GM12878 (cell line): ENCODE measurements at regions not wholly inside any gene's neighbourhood (a gene's known extent, or its start where the extent isn't known, plus 50 kb on each side); places are given as distances from the start of the nearest gene placed in this dataset.

Source experiments
- ATAC-seq: fragments of 200-7000 bp; cut with Tn5 transposase; 3 replicates; pipeline ENCODE4 v1.9.1; 2020; ENCODE audit warnings: mild to moderate bottlenecking, moderate library complexity
- BruUV-seq: library from RNA; stranded (reverse); fragments of 400-500 nt; replicated peaks from 2 replicates; lab custom pipeline; 2021; lab: Mats Ljungman, UMichigan
- CTCF ChIA-PET: fragments of 300-600 bp; sonication (Branson Sonifier 250); formaldehyde crosslinking; extraction: SDS; loops from one replicate; lab custom pipeline; 2021; ENCODE audit warnings: inconsistent platforms; lab: Yijun Ruan, JAX
- POLR2A ChIA-PET: fragments of 350-600 bp; formaldehyde crosslinking; extraction: SDS; loops from one replicate; lab custom pipeline; 2021; ENCODE audit warnings: inconsistent platforms; lab: Charles Lee
- RAD21 ChIA-PET: fragments of 300-600 bp; sonication (Branson Sonifier 250); formaldehyde crosslinking; loops from one replicate; lab custom pipeline; 2023; ENCODE audit warnings: antibody characterized with exemption; ENCODE audit not compliant: unreplicated experiment; lab: Charles Lee
- SMC1A ChIA-PET: fragments of 300-600 bp; sonication (Branson Sonifier 250); formaldehyde crosslinking; loops from one replicate; lab custom pipeline; 2023; ENCODE audit not compliant: unreplicated experiment, uncharacterized antibody; lab: Charles Lee
- DNase-seq: peaks from one replicate; pipeline ENCODE4 v3.0.0-alpha.2; 2011; ENCODE audit warnings: low read depth, low spot score
- FAIRE-seq: peaks from 3 replicates; lab custom pipeline; 2011; peaks lifted over from hg19 to GRCh38; lab: Jason Lieb, UNC
- H2AFZ ChIP-seq: 2 replicates; pipeline ENCODE4 v1.6.0; 2011; ENCODE audit warnings: low read depth, low read length, control low read depth; ENCODE audit not compliant: control insufficient read depth
- H3K27ac ChIP-seq: 2 replicates; pipeline ENCODE4 v1.5.1; 2011; ENCODE audit warnings: control low read depth; ENCODE audit not compliant: control insufficient read depth, insufficient read depth
- H3K27me3 ChIP-seq, 2 experiments: replicated peaks in 1 of 2; 2 replicates each; pipeline versions ENCODE4 v1.6.0 to v1.6.1; 2011; ENCODE audit warnings: low read length in 1 of 2; ENCODE audit not compliant: control insufficient read depth in 2 of 2, insufficient read depth in 2 of 2
- H3K36me3 ChIP-seq, 2 experiments: 2 replicates each; pipeline ENCODE4 v1.5.1; 2011; ENCODE audit warnings: low read length in 1 of 2; ENCODE audit not compliant: control insufficient read depth in 2 of 2, insufficient read depth in 2 of 2
- H3K4me1 ChIP-seq: 2 replicates; pipeline ENCODE4 v1.6.1; 2011; ENCODE audit warnings: mild to moderate bottlenecking, low read length, moderate library complexity, mixed read lengths; ENCODE audit not compliant: control insufficient read depth, insufficient read depth
- H3K4me2 ChIP-seq: 2 replicates; pipeline ENCODE4 v1.6.0; 2011; ENCODE audit warnings: control low read depth; ENCODE audit not compliant: control insufficient read depth, insufficient read depth
- H3K4me3 ChIP-seq: fragments of 200-600 bp; sonication (generic); 2 replicates; pipeline ENCODE4 v1.5.1; 2016
- H3K79me2 ChIP-seq: 2 replicates; pipeline ENCODE4 v1.6.0; 2011; ENCODE audit warnings: low read length; ENCODE audit not compliant: control insufficient read depth, insufficient read depth
- H3K9ac ChIP-seq: 2 replicates; pipeline ENCODE4 v1.8.0; 2011; ENCODE audit warnings: low read length, control low read depth, mixed read lengths; ENCODE audit not compliant: control insufficient read depth, insufficient read depth
- H3K9me3 ChIP-seq: replicated peaks from 3 replicates; pipeline ENCODE4 v1.5.1; 2011; ENCODE audit warnings: mild to moderate bottlenecking, low read length; ENCODE audit not compliant: control insufficient read depth, insufficient read depth
- H4K20me1 ChIP-seq: 2 replicates; pipeline ENCODE4 v1.6.0; 2011; ENCODE audit not compliant: control insufficient read depth, insufficient read depth
- BCL11A ChIP-seq: IDR thresholded peaks from 2 replicates; pipeline ENCODE4 v1.6.1; 2011; ENCODE audit warnings: low read depth, low read length
- CEBPB ChIP-seq, 2 experiments: fragments of 150-350 bp in 1 of 2; IDR thresholded peaks; 2 replicates each; pipeline ENCODE4 v1.6.1; 2012 to 2014; ENCODE audit warnings: low read depth in 2 of 2, low read length in 2 of 2, borderline replicate concordance in 1 of 2, inconsistent platforms in 1 of 2
- CEBPZ ChIP-seq: fragments of 150-350 bp; IDR thresholded peaks from 2 replicates; pipeline ENCODE4 v1.6.1; 2016; ENCODE audit warnings: low read depth, low read length
- CHD1 ChIP-seq: IDR thresholded peaks from 2 replicates; pipeline ENCODE4 v1.6.1; 2012; ENCODE audit warnings: low read depth, low read length, improper control_type of control experiment
- CREB1 ChIP-seq: IDR thresholded peaks from 2 replicates; pipeline ENCODE4 v1.6.1; 2012; ENCODE audit warnings: low read depth, mild to moderate bottlenecking, inconsistent platforms
- EZH2 ChIP-seq: IDR thresholded peaks from 2 replicates; pipeline ENCODE4 v1.6.1; 2012; ENCODE audit warnings: low read depth, mild to moderate bottlenecking, control low read depth, inconsistent platforms, low read length, borderline replicate concordance; ENCODE audit not compliant: control insufficient read depth
- HCFC1 ChIP-seq: fragments of 150-350 bp; IDR thresholded peaks from 2 replicates; pipeline ENCODE4 v1.6.1; 2014; ENCODE audit warnings: low read length
- HSF1 ChIP-seq: fragments of 150-350 bp; IDR thresholded peaks from 2 replicates; pipeline ENCODE4 v1.6.1; 2014; ENCODE audit warnings: mild to moderate bottlenecking, low read depth, low read length
- NR2C2 ChIP-seq: IDR thresholded peaks from 2 replicates; pipeline ENCODE4 v1.6.1; 2011; ENCODE audit warnings: borderline replicate concordance, low read depth; ENCODE audit not compliant: control insufficient read depth, insufficient read length
- POLR2AphosphoS2 ChIP-seq: IDR thresholded peaks from 2 replicates; pipeline ENCODE4 v1.6.1; 2011; ENCODE audit warnings: low read depth, mild to moderate bottlenecking, low read length, improper control_type of control experiment, moderate library complexity
- SMARCA5 ChIP-seq: fragments of 450-650 bp; IDR thresholded peaks from 2 replicates; pipeline ENCODE4 v1.6.1; 2017; ENCODE audit warnings: mild to moderate bottlenecking
- TBL1XR1 ChIP-seq: IDR thresholded peaks from 2 replicates; pipeline ENCODE4 v1.6.1; 2012; ENCODE audit warnings: low read depth, low read length, improper control_type of control experiment
- ZBED1 ChIP-seq: IDR thresholded peaks from 2 replicates; pipeline ENCODE4 v1.6.1; 2016; ENCODE audit warnings: borderline replicate concordance
- ZZZ3 ChIP-seq: IDR thresholded peaks from 2 replicates; pipeline ENCODE4 v1.6.1; 2011; ENCODE audit warnings: low read depth; ENCODE audit not compliant: control insufficient read depth, insufficient read length
- WGBS: methylation state at CpG from one replicate; pipeline ENCODE4 v1.1.6; 2016; ENCODE audit warnings: low lambda C conversion rate; ENCODE audit not compliant: insufficient replicate concordance, insufficient coverage; ENCODE audit errors: missing lambda C conversion rate; 5-methylcytosine and 5-hydroxymethylcytosine counted together
- in situ Hi-C: fragments of 300-500 bp; cut with MboI; formaldehyde crosslinking; loops from 9 replicates; pipeline ENCODE4 v1.14.3; 2018; ENCODE audit warnings: mixed read lengths
- intact Hi-C: fragments of 100-400 bp; cut with micrococcal nuclease; formaldehyde crosslinking; loops from one replicate; pipeline ENCODE4 v1.14.2; 2022; ENCODE audit not compliant: unreplicated experiment
- TF ChIP-seq, protein P1 (sequence below): fragments of 450-650 bp; formaldehyde crosslinking; IDR thresholded peaks from 2 replicates; pipeline ENCODE4 v1.4.0; 2022; ENCODE audit warnings: mild to moderate bottlenecking, moderate library complexity

DNA sequence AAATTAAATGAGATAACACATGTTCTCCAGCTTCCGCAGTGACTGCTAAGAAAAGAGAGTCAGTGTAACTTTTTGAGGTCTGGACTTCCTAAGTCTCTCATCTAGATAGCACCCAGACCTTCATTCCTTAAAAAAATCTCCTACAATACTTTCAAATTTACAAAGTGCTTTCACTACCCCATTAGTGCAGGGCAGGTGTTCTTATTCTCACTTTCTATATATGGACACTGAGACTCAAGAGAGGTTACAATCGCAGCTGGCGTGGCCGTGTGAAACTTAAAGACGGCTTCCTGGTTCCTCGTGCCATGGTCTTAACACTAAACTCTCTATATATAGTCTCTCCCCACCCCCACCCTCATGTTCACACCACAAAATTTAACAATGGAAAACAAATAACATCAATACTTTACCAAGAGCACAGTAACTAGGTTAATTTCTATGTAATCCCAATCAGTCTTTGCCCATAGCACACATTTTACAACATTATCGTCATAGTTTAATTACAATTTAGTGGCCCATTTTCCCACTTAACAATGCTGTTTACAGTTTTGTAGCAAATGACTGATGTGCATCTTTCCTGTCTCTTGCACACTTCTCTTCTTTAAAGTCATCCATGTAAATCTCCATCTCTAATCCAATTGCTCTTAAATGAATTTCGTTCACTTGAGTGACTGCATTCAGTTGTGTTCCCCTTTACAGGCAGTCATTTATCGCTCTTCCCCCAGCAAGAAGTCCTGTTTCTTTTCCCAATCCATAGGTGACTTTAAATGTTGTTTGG, 78.8 kb upstream of the ARID1B start:
- Histone ChIP-seq H4K20me1 (no peaks in the 10 kb centered on the region), H3K9me3 (peaks cover 1% of the 10 kb centered on the region; the same call in 1 of the 3 replicates), H3K36me3 (no peaks in the 10 kb centered on the region), H2AFZ (no peak overlapping the region), H3K9ac (peak overlapping the region; percentile 70), H3K27ac (peak overlapping the region; percentile 97), H3K27me3 (no peaks in the 10 kb centered on the region), H3K4me2 (peak overlapping the region; percentile 87), H3K79me2 (peaks cover 11% of the 10 kb centered on the region), H3K4me1 (peaks cover 56% of the 10 kb centered on the region), H3K4me3 (peak overlapping the region; percentile 65)
- ChIA-PET POLR2A (interaction anchor here (0.6 to 2.1 kb wide), 11 partner anchors 9 to 235 kb away, joined by 3 to 33 read pairs (median 5); no protein-coding TSS in a partner anchor), SMC1A (interaction anchor here (0.6 to 9.8 kb wide), 26 partner anchors 8 to 347 kb away, joined by 3 to 266 read pairs (median 4); no protein-coding TSS in a partner anchor), CTCF (interaction anchor here (0.7 to 4.0 kb wide), 13 partner anchors 9 to 185 kb away, joined by 3 to 27 read pairs (median 3); no protein-coding TSS in a partner anchor), RAD21 (interaction anchor here (0.9 to 6.1 kb wide), 23 partner anchors 9 to 133 kb away, joined by 3 to 136 read pairs (median 5); no protein-coding TSS in a partner anchor)
- BruUV-seq: no TSS peak
- in situ Hi-C loops: no loop called here
- peak; percentile 95 for FAIRE-seq
- WGBS: under 1% methylated on average over 9 of the region's 9 CpGs
- intact Hi-C loops: loop anchor here (1.0 to 10.0 kb wide), 9 partner anchors 9 to 1384 kb away; partner anchors contain the start of gene TFB1M
- DNase-seq: peak; percentile 97
- ATAC-seq: peak; percentile 80
- no peak for TF ChIP-seq CEBPB (IDR thresholded peaks at IDR 0.05; ENCODE audit: borderline replicate concordance in 1 of 2, low read depth in 2 of 2, low read length in 2 of 2)
- TF ChIP-seq CEBPZ: no peak
- no peak for TF ChIP-seq CHD1
- TF ChIP-seq SMARCA5: no peak
- no peak for TF ChIP-seq NR2C2
- no peak for TF ChIP-seq EZH2
- no peak for TF ChIP-seq HSF1
- no peak for TF ChIP-seq CREB1
- peak; percentile 97 for TF ChIP-seq BCL11A
- no peak for TF ChIP-seq HCFC1
- TF ChIP-seq, protein P1, sequence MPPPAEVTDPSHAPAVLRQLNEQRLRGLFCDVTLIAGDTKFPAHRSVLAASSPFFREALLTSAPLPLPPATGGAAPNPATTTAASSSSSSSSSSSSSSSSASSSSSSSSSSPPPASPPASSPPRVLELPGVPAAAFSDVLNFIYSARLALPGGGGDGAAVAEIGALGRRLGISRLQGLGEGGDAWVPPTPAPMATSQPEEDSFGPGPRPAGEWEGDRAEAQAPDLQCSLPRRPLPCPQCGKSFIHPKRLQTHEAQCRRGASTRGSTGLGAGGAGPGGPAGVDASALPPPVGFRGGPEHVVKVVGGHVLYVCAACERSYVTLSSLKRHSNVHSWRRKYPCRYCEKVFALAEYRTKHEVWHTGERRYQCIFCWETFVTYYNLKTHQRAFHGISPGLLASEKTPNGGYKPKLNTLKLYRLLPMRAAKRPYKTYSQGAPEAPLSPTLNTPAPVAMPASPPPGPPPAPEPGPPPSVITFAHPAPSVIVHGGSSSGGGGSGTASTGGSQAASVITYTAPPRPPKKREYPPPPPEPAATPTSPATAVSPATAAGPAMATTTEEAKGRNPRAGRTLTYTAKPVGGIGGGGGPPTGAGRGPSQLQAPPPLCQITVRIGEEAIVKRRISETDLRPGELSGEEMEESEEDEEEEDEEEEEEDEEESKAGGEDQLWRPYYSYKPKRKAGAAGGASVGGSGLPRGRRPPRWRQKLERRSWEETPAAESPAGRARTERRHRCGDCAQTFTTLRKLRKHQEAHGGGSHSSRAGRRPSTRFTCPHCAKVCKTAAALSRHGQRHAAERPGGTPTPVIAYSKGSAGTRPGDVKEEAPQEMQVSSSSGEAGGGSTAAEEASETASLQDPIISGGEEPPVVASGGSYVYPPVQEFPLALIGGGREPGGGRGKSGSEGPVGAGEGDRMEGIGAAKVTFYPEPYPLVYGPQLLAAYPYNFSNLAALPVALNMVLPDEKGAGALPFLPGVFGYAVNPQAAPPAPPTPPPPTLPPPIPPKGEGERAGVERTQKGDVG (CRISPR knock-in tag): no peak
- no peak for TF ChIP-seq ZZZ3
- TF ChIP-seq TBL1XR1: peak; percentile 99
- peak; percentile 99 for TF ChIP-seq ZBED1
- TF ChIP-seq POLR2AphosphoS2: no peak
